GM23248 (cell line): ENCODE measurements at regions not wholly inside any gene's neighbourhood (a gene's known extent, or its start where the extent isn't known, plus 50 kb on each side); places are given as distances from the start of the nearest gene placed in this dataset.

Source experiments
- EZH2 ChIP-seq: fragments of 200-600 bp; sonication (generic); IDR thresholded peaks from 2 replicates; pipeline ENCODE4 v1.6.1; 2018; ENCODE audit warnings: antibody characterized with exemption, mild to moderate bottlenecking; ENCODE audit not compliant: insufficient read depth, poor library complexity, severe bottlenecking
- EZH2phosphoT487 ChIP-seq: fragments of 200-600 bp; sonication (generic); IDR thresholded peaks from 2 replicates; pipeline ENCODE4 v1.6.1; 2018; ENCODE audit warnings: antibody characterized with exemption, moderate library complexity, mild to moderate bottlenecking, low read depth; ENCODE audit not compliant: insufficient read depth

DNA sequence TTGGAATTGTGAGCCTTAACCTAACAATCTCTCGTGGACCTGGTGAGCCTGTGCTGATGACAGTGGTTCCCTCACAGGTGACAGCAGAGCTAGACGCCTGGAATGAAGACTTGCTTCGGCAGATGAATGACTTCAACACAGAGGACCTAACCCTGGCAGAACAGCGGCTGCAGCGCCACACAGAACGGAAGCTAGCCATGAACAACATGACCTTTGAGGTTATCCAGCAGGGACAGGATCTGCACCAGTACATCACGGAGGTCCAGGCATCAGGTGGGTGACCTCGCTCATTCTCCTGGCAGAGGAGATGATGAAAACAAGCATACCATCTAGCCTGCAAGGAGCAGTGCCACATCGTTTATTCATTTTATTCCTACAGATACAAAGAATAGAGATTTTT is 316.9 kb upstream of the UMPS start:
- no peak for TF ChIP-seq EZH2phosphoT487
- no peak for TF ChIP-seq EZH2
